GM12873 (cell line): ENCODE measurements at regions not wholly inside any gene's neighbourhood (a gene's known extent, or its start where the extent isn't known, plus 50 kb on each side); places are given as distances from the start of the nearest gene placed in this dataset.

Source experiments
- TF ChIP-seq, protein P1 (sequence below): IDR thresholded peaks from 2 replicates; pipeline ENCODE4 v1.5.1; 2012; ENCODE audit warnings: low read depth, mild to moderate bottlenecking, moderate library complexity, low read length, control low read depth; ENCODE audit not compliant: insufficient read depth; ENCODE audit errors: missing control alignments

DNA sequence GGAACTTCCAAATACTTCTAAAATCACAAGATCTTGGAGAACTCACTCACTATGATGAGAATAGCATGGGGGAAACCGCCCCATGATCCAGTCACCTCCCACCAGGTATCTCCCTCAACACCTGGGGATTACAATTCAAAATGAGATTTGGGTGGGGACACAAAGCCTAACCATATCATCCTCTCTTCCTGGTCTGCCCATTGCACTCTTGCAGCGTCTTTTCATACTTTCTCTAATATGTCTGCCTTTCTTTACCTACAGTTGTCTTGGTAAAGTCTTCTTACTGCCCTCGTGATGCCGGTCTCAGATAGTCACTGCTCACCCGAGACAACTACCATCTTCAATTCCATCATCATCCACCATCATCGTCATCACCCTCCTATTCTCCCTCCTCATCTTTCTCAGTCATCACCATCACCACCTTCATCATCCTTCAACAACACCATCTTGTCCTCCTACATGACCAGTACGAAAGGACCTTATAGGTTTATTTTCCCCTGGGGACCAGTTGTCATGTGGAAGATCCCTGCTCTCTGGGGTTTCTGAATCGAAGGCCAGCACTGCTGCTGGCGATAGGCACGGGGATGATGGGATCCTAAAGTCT is 58.5 kb upstream of the CASZ1 start:
- TF ChIP-seq, protein P1, sequence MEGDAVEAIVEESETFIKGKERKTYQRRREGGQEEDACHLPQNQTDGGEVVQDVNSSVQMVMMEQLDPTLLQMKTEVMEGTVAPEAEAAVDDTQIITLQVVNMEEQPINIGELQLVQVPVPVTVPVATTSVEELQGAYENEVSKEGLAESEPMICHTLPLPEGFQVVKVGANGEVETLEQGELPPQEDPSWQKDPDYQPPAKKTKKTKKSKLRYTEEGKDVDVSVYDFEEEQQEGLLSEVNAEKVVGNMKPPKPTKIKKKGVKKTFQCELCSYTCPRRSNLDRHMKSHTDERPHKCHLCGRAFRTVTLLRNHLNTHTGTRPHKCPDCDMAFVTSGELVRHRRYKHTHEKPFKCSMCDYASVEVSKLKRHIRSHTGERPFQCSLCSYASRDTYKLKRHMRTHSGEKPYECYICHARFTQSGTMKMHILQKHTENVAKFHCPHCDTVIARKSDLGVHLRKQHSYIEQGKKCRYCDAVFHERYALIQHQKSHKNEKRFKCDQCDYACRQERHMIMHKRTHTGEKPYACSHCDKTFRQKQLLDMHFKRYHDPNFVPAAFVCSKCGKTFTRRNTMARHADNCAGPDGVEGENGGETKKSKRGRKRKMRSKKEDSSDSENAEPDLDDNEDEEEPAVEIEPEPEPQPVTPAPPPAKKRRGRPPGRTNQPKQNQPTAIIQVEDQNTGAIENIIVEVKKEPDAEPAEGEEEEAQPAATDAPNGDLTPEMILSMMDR, result no peak

DNA sequence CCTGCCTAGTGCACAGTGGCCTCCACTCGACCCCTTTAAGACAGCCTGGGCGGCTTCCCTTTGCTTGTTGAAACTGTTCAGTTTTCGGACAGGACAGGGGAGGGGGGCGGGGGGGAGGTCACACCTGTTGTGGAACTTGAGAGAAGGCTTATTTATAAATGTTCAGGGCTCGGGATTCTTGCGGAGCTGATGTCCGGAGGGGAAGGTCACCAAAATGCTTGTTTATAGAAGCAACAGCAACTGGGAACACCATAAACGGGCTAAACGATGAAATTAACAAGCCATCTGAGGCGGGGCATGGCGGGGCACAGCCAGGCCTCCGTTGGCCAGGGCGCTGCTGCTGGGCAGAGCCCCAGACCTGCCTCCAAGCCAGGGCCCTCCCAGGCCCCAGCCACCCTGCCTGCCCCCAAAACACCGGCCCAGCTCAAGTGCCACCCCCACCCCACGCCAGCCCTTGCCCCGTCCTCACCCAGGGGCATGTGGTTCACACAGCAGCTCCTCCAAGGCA is 59.8 kb upstream of the CASZ1 start:
- TF ChIP-seq, protein P1, result no peak

DNA sequence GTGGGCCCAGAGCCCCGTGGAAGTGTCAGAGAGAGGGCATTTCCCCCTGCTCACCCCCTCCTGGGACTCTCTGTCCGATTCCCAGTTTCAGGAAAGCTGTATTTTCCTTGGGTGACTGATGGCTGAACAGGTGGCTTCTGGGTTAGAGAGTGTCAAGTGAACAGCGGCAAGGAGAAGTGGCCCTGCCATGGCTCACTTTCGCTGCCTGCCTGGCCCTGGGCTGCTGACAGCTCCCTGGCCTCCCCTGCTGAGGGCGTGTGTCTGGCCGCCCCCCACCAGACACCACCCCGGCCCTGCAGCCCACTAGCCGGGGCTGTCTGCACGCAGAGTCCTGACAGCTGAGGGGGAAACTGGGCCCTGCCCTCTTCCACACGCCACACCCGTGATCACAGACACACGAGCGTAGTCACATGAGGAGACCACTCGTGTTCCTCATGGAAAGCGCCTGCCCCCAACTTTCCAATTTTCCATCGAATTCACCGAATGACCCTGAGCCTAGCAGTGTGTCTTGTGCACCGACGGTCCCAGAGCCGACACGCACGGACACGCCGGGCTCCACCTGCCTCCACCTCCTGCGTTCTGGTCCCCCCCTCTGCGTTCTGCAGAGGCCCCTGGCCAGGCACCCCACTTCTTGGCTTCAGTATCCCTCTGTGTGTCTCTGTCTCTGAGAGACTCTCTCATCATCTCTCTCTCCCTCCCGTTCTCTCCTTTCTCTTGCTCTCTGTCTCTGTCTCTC is 60.6 kb upstream of the CASZ1 start:
- TF ChIP-seq, protein P1, result no peak

GRCh38 chr1:10857687-10858086 is 61.2 kb upstream of the CASZ1 start:
- TF ChIP-seq, protein P1, result no peak

GRCh38 chr1:10860218-10860617 is 63.8 kb upstream of the CASZ1 start:
- TF ChIP-seq, protein P1, result no peak

DNA sequence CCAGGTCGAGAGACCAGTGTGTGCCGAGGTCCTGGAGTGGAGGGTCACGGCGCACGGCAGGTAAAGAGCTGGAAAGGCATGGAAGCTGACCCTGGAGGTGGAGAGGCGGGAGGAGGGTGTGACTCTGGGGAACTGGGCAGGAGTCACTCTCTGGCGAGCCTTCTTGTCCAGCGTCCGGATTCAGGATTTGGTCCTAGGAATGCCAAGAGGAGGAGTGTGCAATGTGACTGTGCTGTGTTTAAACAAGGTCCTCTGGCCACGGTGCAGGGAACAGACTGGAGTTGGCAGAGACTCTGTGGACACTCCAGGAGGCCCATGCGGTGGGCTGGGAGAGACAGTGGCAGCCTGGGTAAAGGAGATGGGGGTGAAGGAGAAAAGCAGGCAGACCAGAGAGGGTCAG is 64.2 kb upstream of the CASZ1 start:
- TF ChIP-seq, protein P1, result no peak

DNA sequence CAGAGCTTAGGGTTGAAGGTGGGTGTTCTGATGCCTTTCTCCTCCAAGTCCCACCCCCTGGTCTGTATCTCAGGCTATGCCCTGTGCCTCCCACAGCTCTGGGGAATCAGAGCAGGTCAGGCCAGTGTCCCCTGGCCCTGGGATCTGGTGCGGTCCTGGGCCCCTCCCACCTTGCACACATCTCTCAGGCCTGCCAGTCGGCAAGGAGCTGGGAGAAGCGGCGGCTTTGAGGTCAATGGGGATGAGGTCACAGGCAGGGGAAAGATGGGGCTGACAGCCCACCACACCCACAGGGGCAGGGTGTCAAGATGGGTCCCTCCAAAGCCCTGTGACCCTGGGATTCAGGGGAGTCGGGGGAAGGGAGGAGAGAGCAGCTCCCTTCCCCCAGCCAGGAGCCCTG is 65.4 kb upstream of the CASZ1 start:
- TF ChIP-seq, protein P1, result no peak
